Spleen (tissue), 11 donors: ENCODE measurements at regions not wholly inside any gene's neighbourhood (a gene's known extent, or its start where the extent isn't known, plus 50 kb on each side); places are given as distances from the start of the nearest gene placed in this dataset.

Experiments used
- DNase-seq: peaks from one replicate; pipeline ENCODE4 v3.0.0-alpha.2; 2020
- H3K27ac ChIP-seq, 8 donors: fragments of 200-600 bp; sonication (generic) in 7 of 8; 1 replicate in 4 of 8; 2 replicates in 4 of 8; pipeline versions ENCODE4 v1.5.0 to v1.8.0; 2016 to 2021; ENCODE audit warnings: inconsistent platforms in 4 of 8, mild to moderate bottlenecking in 4 of 8, moderate library complexity in 1 of 8
- H3K27me3 ChIP-seq, 7 donors: fragments of 200-600 bp; sonication (generic) in 6 of 7; replicated peaks in 1 of 7; 1 replicate in 4 of 7; 2 replicates in 3 of 7; pipeline versions ENCODE4 v1.5.0 to v1.8.0; 2016 to 2021; ENCODE audit warnings: inconsistent platforms in 3 of 7, mild to moderate bottlenecking in 1 of 7
- H3K36me3 ChIP-seq, 6 donors: fragments of 200-600 bp; sonication (generic) in 5 of 6; 1 replicate in 4 of 6; 2 replicates in 2 of 6; pipeline versions ENCODE4 v1.5.0 to v1.8.0; 2016 to 2021; ENCODE audit warnings: inconsistent platforms in 2 of 6
- H3K4me1 ChIP-seq, 6 donors: fragments of 200-600 bp; sonication (generic) in 5 of 6; 1 replicate in 3 of 6; 2 replicates in 3 of 6; pipeline versions ENCODE4 v1.5.0 to v1.8.0; 2016 to 2021; ENCODE audit warnings: inconsistent platforms in 3 of 6
- H3K4me3 ChIP-seq, 8 donors: fragments of 200-600 bp; sonication (generic) in 7 of 8; 1 replicate in 4 of 8; 2 replicates in 4 of 8; pipeline versions ENCODE4 v1.5.0 to v1.8.0; 2016 to 2021; ENCODE audit warnings: inconsistent platforms in 4 of 8, mild to moderate bottlenecking in 4 of 8, moderate library complexity in 2 of 8
- H3K9me3 ChIP-seq, 8 donors: fragments of 200-600 bp; sonication (generic) in 7 of 8; 1 replicate in 4 of 8; 2 replicates in 4 of 8; pipeline versions ENCODE4 v1.5.0 to v1.8.0; 2016 to 2021; ENCODE audit warnings: inconsistent platforms in 4 of 8
- CTCF ChIP-seq, 11 experiments: fragments of 200-600 bp in 7 of 11; fragments of 450-650 bp in 4 of 11; sonication (generic) in 4 of 11; IDR thresholded peaks in 8 of 11; conservative IDR thresholded peaks in 3 of 11; 1 replicate in 7 of 11; 2 replicates in 4 of 11; pipeline versions ENCODE4 v1.4.0 to v1.8.0; 2016 to 2021; ENCODE audit warnings: antibody characterized with exemption in 11 of 11, inconsistent platforms in 4 of 11, mild to moderate bottlenecking in 1 of 11
- POLR2A ChIP-seq, 3 donors: fragments of 450-650 bp; IDR thresholded peaks; one replicate each; pipeline ENCODE4 v1.5.1; 2017; ENCODE audit warnings: antibody characterized with exemption in 3 of 3, mild to moderate bottlenecking in 1 of 3
- POLR2AphosphoS5 ChIP-seq, 3 donors: sonication (generic); formaldehyde crosslinking; IDR thresholded peaks; one replicate each; pipeline ENCODE4 v1.5.1; 2017; ENCODE audit warnings: antibody characterized with exemption in 3 of 3
- WGBS, 5 donors: extraction: QIAGEN DNeasy Blood & Tissue Kit in 3 of 5; methylation state at CpG; one replicate each; pipeline versions ENCODE4 v1.1.5 to v1.1.7; 2013 to 2018; 5-methylcytosine and 5-hydroxymethylcytosine counted together
- intact Hi-C: fragments of 100-400 bp; cut with DNase I; formaldehyde crosslinking; loops from one replicate; pipeline ENCODE4 v1.15.0; 2023; ENCODE audit warnings: low total_unique reads
- donor health status: healthy with polysubstance abuse.
- donor health status: DM: no; HTN: no; CAD: no; lungs with moderate emphysema.
- donor health status: DM: no; HTN: no; CAD: no.
- donor health status: Bipolar disorder and iron deficiency.
- donor health status: healthy.
- donor health status: DM: no; HTN: no; CAD: no.
- donor health status: DM: yes; HTN: yes; CAD: no.

DNA sequence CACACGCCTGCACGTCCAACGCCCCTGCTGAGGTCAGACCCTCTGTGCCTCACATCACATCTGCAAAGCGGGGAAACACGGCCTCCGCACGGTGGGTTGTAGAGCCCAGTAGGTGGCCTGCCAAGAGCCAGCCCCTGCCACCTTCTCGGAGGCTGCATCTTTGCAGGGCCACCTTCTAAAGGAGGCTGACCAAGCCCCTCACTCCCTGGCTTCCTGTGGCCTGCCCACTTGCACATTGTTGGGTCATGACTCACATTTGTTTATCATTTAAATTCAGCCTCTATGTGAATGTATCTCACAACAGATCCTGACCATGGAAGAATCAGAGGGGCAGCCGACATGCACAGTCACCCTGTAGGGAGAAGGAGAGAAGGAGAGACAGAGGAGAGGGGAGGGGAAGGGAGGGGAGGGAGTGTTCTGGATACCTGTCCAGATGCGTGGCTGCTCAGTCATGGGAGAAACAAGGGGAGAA is 319.5 kb upstream of the DIO3 start:
- Histone ChIP-seq H3K36me3 (no peaks in the 10 kb centered on the region), H3K27me3 (peaks cover 0 to 32% (median 0%) of the 10 kb centered on the region in 7 donors), H3K4me1 (no peaks in the 10 kb centered on the region), H3K4me3 (no peak overlapping the region), H3K9me3 (no peaks in the 10 kb centered on the region), H3K27ac (no peak overlapping the region)
- intact Hi-C loops, result no loop called here
- WGBS, 5 donors, result 76 to 89% (median 83%) methylated on average over 8 to 10 of the region's 10 CpGs
- peak; percentile 62 for DNase-seq
- TF ChIP-seq CTCF (IDR thresholded peaks at IDR 0.05 in 8 of 11, conservative IDR thresholded peaks at IDR 0.05 in 3 of 11) (no peak), POLR2A (IDR thresholded peaks at IDR 0.05) (no peak), POLR2AphosphoS5 (IDR thresholded peaks at IDR 0.05) (no peak)

GRCh38 chr14:101242442-101243385 is 318.6 kb upstream of the DIO3 start:
- TF ChIP-seq POLR2AphosphoS5 (IDR thresholded peaks at IDR 0.05) (no peak), CTCF (IDR thresholded peaks at IDR 0.05 in 8 of 11, conservative IDR thresholded peaks at IDR 0.05 in 3 of 11) (no peak), POLR2A (IDR thresholded peaks at IDR 0.05) (no peak)
- 76 to 88% (median 81%) methylated on average over 20 to 22 of the region's 22 CpGs for WGBS, 5 donors
- H3K4me3 ChIP-seq, result no peak overlapping the region
- no peaks in the 10 kb centered on the region for H3K9me3 ChIP-seq
- peak; percentile 52 for DNase-seq
- no peak overlapping the region for H3K27ac ChIP-seq
- intact Hi-C loops, result no loop called here
- no peaks in the 10 kb centered on the region for H3K4me1 ChIP-seq
- no peaks in the 10 kb centered on the region for H3K36me3 ChIP-seq
- H3K27me3 ChIP-seq, result peaks cover 0 to 36% (median 0%) of the 10 kb centered on the region in 7 donors

GRCh38 chr14:101243587-101244338 is 317.5 kb upstream of the DIO3 start:
- no peak overlapping the region for H3K27ac ChIP-seq
- peaks cover 0 to 46% (median 0%) of the 10 kb centered on the region in 7 donors for H3K27me3 ChIP-seq
- 92 to 95% (median 93%) methylated on average over 19 of the region's 19 CpGs for WGBS, 5 donors
- no peaks in the 10 kb centered on the region for H3K36me3 ChIP-seq
- no peak overlapping the region for H3K4me3 ChIP-seq
- peak; percentile 39 for DNase-seq
- intact Hi-C loops, result no loop called here
- TF ChIP-seq POLR2A (IDR thresholded peaks at IDR 0.05), result no peak
- no peak for TF ChIP-seq CTCF (IDR thresholded peaks at IDR 0.05 in 8 of 11, conservative IDR thresholded peaks at IDR 0.05 in 3 of 11)
- TF ChIP-seq POLR2AphosphoS5 (IDR thresholded peaks at IDR 0.05), result no peak
- no peaks in the 10 kb centered on the region for H3K9me3 ChIP-seq
- H3K4me1 ChIP-seq, result no peaks in the 10 kb centered on the region
